HFF-Myc (cell line): ENCODE measurements at regions not wholly inside any gene's neighbourhood (a gene's known extent, or its start where the extent isn't known, plus 50 kb on each side); places are given as distances from the start of the nearest gene placed in this dataset.
"Not testable (repeated sequence)": the region's sequence is repeated elsewhere in the genome, so short reads cannot be mapped to it uniquely, and the experiment has no call there.

Source experiments
- DNase-seq: peaks from one replicate; pipeline ENCODE4 v3.0.0-alpha.2; 2011; ENCODE audit warnings: low read depth; ENCODE audit errors: extremely low read depth
- H3K4me3 ChIP-seq: replicated peaks from 2 replicates; pipeline ENCODE4 v1.5.1; 2011; ENCODE audit warnings: low read depth, mild to moderate bottlenecking, control low read depth, low read length
- CTCF ChIP-seq: IDR thresholded peaks from 2 replicates; pipeline ENCODE4 v1.5.1; 2012; ENCODE audit warnings: mild to moderate bottlenecking, low read depth, low read length, control low read depth; ENCODE audit errors: missing control alignments

- TF ChIP-seq CTCF, result no peak
- H3K4me3 ChIP-seq, result no peak overlapping the region
- no peak for DNase-seq
These were observed 103.4 kb downstream of the FANCF start for GRCh38 chr11:22522225-22522624.

- H3K4me3 ChIP-seq, result no peak overlapping the region
- no peak for TF ChIP-seq CTCF
- peak; percentile 24 for DNase-seq
These were observed 104.4 kb downstream of the FANCF start for GRCh38 chr11:22521226-22521625.

- TF ChIP-seq CTCF, result no peak
- no peak for DNase-seq
- H3K4me3 ChIP-seq, result no peak overlapping the region
These were observed 105.1 kb downstream of the FANCF start for GRCh38 chr11:22520521-22520920.

GRCh38 chr11:22518344-22518743 is 107.3 kb downstream of the FANCF start:
- not testable (repeated sequence) for H3K4me3 ChIP-seq, DNase-seq

GRCh38 chr11:22516111-22516510 is 109.5 kb downstream of the FANCF start:
- no peak for DNase-seq
- TF ChIP-seq CTCF, result no peak
- no peak overlapping the region for H3K4me3 ChIP-seq

- DNase-seq, result no peak
- no peak overlapping the region for H3K4me3 ChIP-seq
- no peak for TF ChIP-seq CTCF
These were observed 113.2 kb downstream of the FANCF start for GRCh38 chr11:22512457-22512856.

GRCh38 chr11:22510741-22511140 is 114.9 kb downstream of the FANCF start:
- no peak overlapping the region for H3K4me3 ChIP-seq
- DNase-seq, result no peak
- no peak for TF ChIP-seq CTCF

GRCh38 chr11:22510010-22510409 is 115.6 kb downstream of the FANCF start:
- no peak overlapping the region for H3K4me3 ChIP-seq
- DNase-seq, result no peak
- no peak for TF ChIP-seq CTCF
